IPS DF 4.7 (cell line): ENCODE measurements at regions not wholly inside any gene's neighbourhood (a gene's known extent, or its start where the extent isn't known, plus 50 kb on each side); places are given as distances from the start of the nearest gene placed in this dataset.
"Not testable (repeated sequence)": the region's sequence is repeated elsewhere in the genome, so short reads cannot be mapped to it uniquely, and the experiment has no call there.

Experiments
- DNase-seq: peaks from one replicate; pipeline ENCODE4 v3.0.0-alpha.2; 2013; ENCODE audit warnings: low spot score; ENCODE audit errors: extremely low read depth

GRCh38 chr9:74083681-74084433 lies 413.3 kb upstream of the RORB start:
- no peak for DNase-seq

GRCh38 chr9:74085384-74086037 lies 411.6 kb upstream of the RORB start:
- not testable (repeated sequence) for DNase-seq

- not testable (repeated sequence) for DNase-seq
Measured at GRCh38 chr9:74090921-74091320, 406.2 kb upstream of the RORB start.

- no peak for DNase-seq
Measured at GRCh38 chr9:74092491-74092834, 404.7 kb upstream of the RORB start.

- DNase-seq, result not testable (repeated sequence)
Measured at GRCh38 chr9:74094037-74094436, 403.1 kb upstream of the RORB start.

GRCh38 chr9:74094766-74095165 lies 402.4 kb upstream of the RORB start:
- no peak for DNase-seq

GRCh38 chr9:74095925-74096324 lies 401.2 kb upstream of the RORB start:
- no peak for DNase-seq

GRCh38 chr9:74096420-74096819 lies 400.7 kb upstream of the RORB start:
- no peak for DNase-seq

GRCh38 chr9:74100042-74100441 lies 397.1 kb upstream of the RORB start:
- DNase-seq, result no peak

- not testable (repeated sequence) for DNase-seq
Measured at GRCh38 chr9:74102148-74102547, 395.0 kb upstream of the RORB start.

- no peak for DNase-seq
Measured at GRCh38 chr9:74102702-74103101, 394.4 kb upstream of the RORB start.

GRCh38 chr9:74107692-74108091 lies 389.4 kb upstream of the RORB start:
- no peak for DNase-seq

- DNase-seq, result no peak
Measured at GRCh38 chr9:74115976-74116375, 381.2 kb upstream of the RORB start.

- no peak for DNase-seq
Measured at GRCh38 chr9:74117151-74117550, 380.0 kb upstream of the RORB start.

GRCh38 chr9:74117731-74118130 lies 379.4 kb upstream of the RORB start:
- no peak for DNase-seq

GRCh38 chr9:74120061-74120460 lies 377.1 kb upstream of the RORB start:
- no peak for DNase-seq

GRCh38 chr9:74120470-74120869 lies 376.7 kb upstream of the RORB start:
- DNase-seq, result no peak

GRCh38 chr9:74122216-74122615 lies 374.9 kb upstream of the RORB start:
- DNase-seq, result no peak

- no peak for DNase-seq
Measured at GRCh38 chr9:74122661-74123060, 374.5 kb upstream of the RORB start.

- DNase-seq, result no peak
Measured at GRCh38 chr9:74125941-74126340, 371.2 kb upstream of the RORB start.

- peak; percentile 19 for DNase-seq
Measured at GRCh38 chr9:74132986-74133385, 364.1 kb upstream of the RORB start.

- no peak for DNase-seq
Measured at GRCh38 chr9:74133921-74134320, 363.2 kb upstream of the RORB start.

- DNase-seq, result no peak
Measured at GRCh38 chr9:74138182-74138581, 359.0 kb upstream of the RORB start.
